IMR-90 (cell line): ENCODE measurements at regions not wholly inside any gene's neighbourhood (a gene's known extent, or its start where the extent isn't known, plus 50 kb on each side); places are given as distances from the start of the nearest gene placed in this dataset.

ENCODE experiments used
- ATAC-seq: fragments of 200-7000 bp; cut with Tn5 transposase; 2 replicates; pipeline ENCODE4 v1.9.1; 2020; ENCODE audit warnings: low read depth, mild to moderate bottlenecking, moderate library complexity
- BruUV-seq: library from RNA; stranded (reverse); fragments of 400-500 nt; replicated peaks from 2 replicates; lab custom pipeline; 2021; lab: Mats Ljungman, UMichigan
- CTCF ChIA-PET: fragments of 300-600 bp; formaldehyde crosslinking; extraction: SDS; loops from one replicate; lab custom pipeline; 2021; ENCODE audit warnings: antibody characterized with exemption; lab: Yijun Ruan, JAX
- POLR2A ChIA-PET: fragments of 300-600 bp; sonication (Branson Sonifier 250); formaldehyde crosslinking; loops from one replicate; lab custom pipeline; 2022; ENCODE audit warnings: antibody characterized with exemption; ENCODE audit not compliant: unreplicated experiment; lab: Charles Lee
- DNase-seq: peaks from one replicate; pipeline ENCODE4 v3.0.0; 2013
- H2AFZ ChIP-seq: replicated peaks from 2 replicates; pipeline ENCODE3; 2013; ENCODE audit warnings: low read length, mild to moderate bottlenecking; ENCODE audit not compliant: poor library complexity
- H2AK5ac ChIP-seq: 2 replicates; pipeline ENCODE4 v1.6.1; 2013; ENCODE audit warnings: low read depth, low read length, inconsistent platforms
- H2AK9ac ChIP-seq: replicated peaks from 2 replicates; pipeline ENCODE3; 2013; ENCODE audit warnings: mild to moderate bottlenecking, low read depth, low read length, moderate library complexity; ENCODE audit not compliant: poor library complexity
- H2BK120ac ChIP-seq: 2 replicates; pipeline ENCODE4 v1.6.1; 2013; ENCODE audit warnings: low read depth, low read length, inconsistent platforms
- H2BK15ac ChIP-seq: 3 replicates; pipeline ENCODE4 v1.6.1; 2013; ENCODE audit warnings: low read depth, low read length, inconsistent platforms
- H2BK20ac ChIP-seq: 2 replicates; pipeline ENCODE4 v1.6.1; 2013; ENCODE audit warnings: low read depth, mild to moderate bottlenecking, inconsistent platforms, low read length, moderate library complexity
- H2BK5ac ChIP-seq: 2 replicates; pipeline ENCODE4 v1.6.1; 2013; ENCODE audit warnings: mild to moderate bottlenecking, low read depth, low read length, inconsistent platforms; ENCODE audit not compliant: poor library complexity, severe bottlenecking
- H3K14ac ChIP-seq: replicated peaks from 2 replicates; pipeline ENCODE4 v1.6.1; 2013; ENCODE audit warnings: low read depth, low read length, inconsistent platforms
- H3K18ac ChIP-seq: 2 replicates; pipeline ENCODE4 v1.6.1; 2013; ENCODE audit warnings: low read depth, low read length, control low read depth
- H3K23ac ChIP-seq: 2 replicates; pipeline ENCODE4 v1.6.1; 2013; ENCODE audit warnings: low read depth, low read length, inconsistent platforms
- H3K27ac ChIP-seq: 2 replicates; pipeline ENCODE4 v1.5.1; 2013; ENCODE audit warnings: mild to moderate bottlenecking, control low read depth, low read length; ENCODE audit not compliant: insufficient read depth
- H3K27me3 ChIP-seq: 2 replicates; pipeline ENCODE4 v1.6.1; 2013; ENCODE audit warnings: low read length; ENCODE audit not compliant: control insufficient read depth, insufficient read depth
- H3K36me3 ChIP-seq: 2 replicates; pipeline ENCODE4 v1.6.1; 2013; ENCODE audit warnings: low read length, mixed read lengths; ENCODE audit not compliant: control insufficient read depth, insufficient read depth
- H3K4ac ChIP-seq: 2 replicates; pipeline ENCODE4 v1.6.1; 2013; ENCODE audit warnings: low read depth, low read length, inconsistent platforms
- H3K4me1 ChIP-seq: 2 replicates; pipeline ENCODE4 v1.6.1; 2013; ENCODE audit warnings: low read length, mixed read lengths; ENCODE audit not compliant: control insufficient read depth, insufficient read depth
- H3K4me2 ChIP-seq: 2 replicates; pipeline ENCODE4 v1.6.1; 2013; ENCODE audit warnings: low read depth, mild to moderate bottlenecking, control low read depth, low read length, moderate library complexity
- H3K4me3 ChIP-seq: 2 replicates; pipeline ENCODE4 v1.5.1; 2013; ENCODE audit warnings: low read depth, mild to moderate bottlenecking, control low read depth, low read length, moderate library complexity; ENCODE audit not compliant: insufficient read depth
- H3K56ac ChIP-seq: 2 replicates; pipeline ENCODE4 v1.6.1; 2013; ENCODE audit warnings: low read length, inconsistent platforms; ENCODE audit not compliant: insufficient read depth; ENCODE audit errors: extremely low read depth
- H3K79me1 ChIP-seq, 2 experiments: 2 replicates each; pipeline ENCODE4 v1.6.1; 2013; ENCODE audit warnings: low read length in 2 of 2, inconsistent platforms in 1 of 2, low read depth in 1 of 2
- H3K9ac ChIP-seq: 2 replicates; pipeline ENCODE4 v1.6.1; 2013; ENCODE audit warnings: low read depth, low read length, control low read depth
- H3K9me1 ChIP-seq: 2 replicates; pipeline ENCODE4 v1.6.1; 2013; ENCODE audit warnings: low read length, inconsistent platforms; ENCODE audit not compliant: insufficient read depth
- H3K9me3 ChIP-seq: 2 replicates; pipeline ENCODE4 v1.6.1; 2013; ENCODE audit warnings: low read length; ENCODE audit not compliant: control insufficient read depth, insufficient read depth
- H4K20me1 ChIP-seq: 2 replicates; pipeline ENCODE4 v1.6.1; 2013; ENCODE audit warnings: low read length, inconsistent platforms; ENCODE audit not compliant: insufficient read depth
- H4K5ac ChIP-seq: 2 replicates; pipeline ENCODE4 v1.6.1; 2013; ENCODE audit warnings: mild to moderate bottlenecking, low read depth, low read length, control low read depth
- H4K8ac ChIP-seq, 2 experiments: 2 replicates each; pipeline ENCODE4 v1.6.1; 2013; ENCODE audit warnings: low read depth in 2 of 2, low read length in 2 of 2, control low read depth in 1 of 2, inconsistent platforms in 1 of 2
- H4K91ac ChIP-seq: 2 replicates; pipeline ENCODE4 v1.6.1; 2013; ENCODE audit warnings: low read depth, low read length, inconsistent platforms; ENCODE audit not compliant: insufficient read depth
- CTCF ChIP-seq: conservative IDR thresholded peaks from 2 replicates; pipeline ENCODE4 v1.5.1; 2012; ENCODE audit warnings: mild to moderate bottlenecking, low read depth, low read length, improper control_type of control experiment
- FOS ChIP-seq: fragments of 150-350 bp; IDR thresholded peaks from 2 replicates; pipeline ENCODE4 v1.6.1; 2016; ENCODE audit warnings: low read depth, low read length
- MAFK ChIP-seq: IDR thresholded peaks from 2 replicates; pipeline ENCODE4 v1.6.1; 2012; ENCODE audit warnings: low read depth, low read length, improper control_type of control experiment
- MAZ ChIP-seq: IDR thresholded peaks from 2 replicates; pipeline ENCODE4 v1.6.1; 2012; ENCODE audit warnings: low read depth, mild to moderate bottlenecking, low read length, improper control_type of control experiment, moderate library complexity, borderline replicate concordance
- MXI1 ChIP-seq: IDR thresholded peaks from 2 replicates; pipeline ENCODE4 v1.6.1; 2012; ENCODE audit warnings: low read depth, mild to moderate bottlenecking, low read length, moderate library complexity, borderline replicate concordance
- NFE2L2 ChIP-seq: fragments of 150-350 bp; IDR thresholded peaks from 2 replicates; pipeline ENCODE4 v1.6.1; 2016; ENCODE audit warnings: low read depth, mild to moderate bottlenecking, low read length
- POLR2A ChIP-seq: IDR thresholded peaks from 2 replicates; pipeline ENCODE4 v1.6.1; 2012; ENCODE audit warnings: mild to moderate bottlenecking, low read depth, low read length
- SMC3 ChIP-seq: fragments of 150-350 bp; IDR thresholded peaks from 2 replicates; pipeline ENCODE4 v1.6.1; 2016; ENCODE audit warnings: low read depth, mild to moderate bottlenecking, antibody characterized with exemption, low read length, moderate library complexity
- WGBS, 2 experiments: methylation state at CpG; one replicate each; pipeline versions ENCODE4 v1.1.5 to v1.1.7; 2013; ENCODE audit warnings: missing lambda C conversion rate in 2 of 2; ENCODE audit not compliant: insufficient read length in 1 of 2; ENCODE audit errors: extremely low coverage in 2 of 2; 5-methylcytosine and 5-hydroxymethylcytosine counted together
- dilution Hi-C: fragments of 300-500 bp; cut with HindIII; formaldehyde crosslinking; loops from one replicate; pipeline ENCODE4 v1.14.3; 2018; ENCODE audit warnings: low sequenced_read_pairs; ENCODE audit not compliant: unreplicated experiment
- in situ Hi-C: fragments of 300-500 bp; cut with MboI; formaldehyde crosslinking; loops from 3 replicates; pipeline ENCODE4 v1.14.3; 2019; ENCODE audit warnings: low sequenced_read_pairs, inconsistent platforms, mixed read lengths
- intact Hi-C: fragments of 100-400 bp; cut with micrococcal nuclease; formaldehyde crosslinking; loops from 2 replicates; pipeline ENCODE4 v1.10.0; 2022

GRCh38 chr5:5770825-5771224 lies 348.3 kb downstream of the ICE1 start:
- TF ChIP-seq CTCF = no peak
- no peak for TF ChIP-seq FOS
- TF ChIP-seq POLR2A = no peak
- no peak for TF ChIP-seq SMC3
- TF ChIP-seq MXI1 = no peak
- TF ChIP-seq MAFK = no peak
- no peak for TF ChIP-seq NFE2L2
- TF ChIP-seq MAZ = no peak
- Histone ChIP-seq H3K23ac (no peak overlapping the region), H3K4me1 (no peaks in the 10 kb centered on the region), H2AFZ (no peak overlapping the region), H3K4me3 (no peak overlapping the region), H2BK5ac (no peak overlapping the region), H2BK20ac (no peak overlapping the region), H2BK15ac (no peak overlapping the region), H2BK120ac (no peak overlapping the region), H4K8ac (no peak overlapping the region), H2AK9ac (no peak overlapping the region), H3K9me1 (no peaks in the 10 kb centered on the region), H3K4me2 (no peak overlapping the region), H3K9ac (no peak overlapping the region), H3K9me3 (peaks cover 29% of the 10 kb centered on the region), H3K56ac (no peak overlapping the region), H3K27ac (no peak overlapping the region), H3K18ac (no peak overlapping the region), H3K79me1 (no peaks in the 10 kb centered on the region), H3K36me3 (no peaks in the 10 kb centered on the region), H4K20me1 (no peaks in the 10 kb centered on the region), H3K14ac (no peak overlapping the region), H4K5ac (no peak overlapping the region), H2AK5ac (no peak overlapping the region), H3K27me3 (no peaks in the 10 kb centered on the region), H4K91ac (no peak overlapping the region), H3K4ac (no peak overlapping the region)
- in situ Hi-C loops = no loop called here
- CTCF ChIA-PET = no interaction called here
- intact Hi-C loops = no loop called here
- dilution Hi-C loops = no loop called here
- WGBS, 2 experiments = no CpG with 5 or more reads among the region's 2 CpGs
- DNase-seq (no peak), ATAC-seq (no peak)
- no TSS peak for BruUV-seq
- POLR2A ChIA-PET = no interaction called here
